K562 (cell line): ENCODE measurements at regions not wholly inside any gene's neighbourhood (a gene's known extent, or its start where the extent isn't known, plus 50 kb on each side); places are given as distances from the start of the nearest gene placed in this dataset.

Experiments
- ATAC-seq: fragments of 200-7000 bp; cut with Tn5 transposase; 3 replicates; pipeline ENCODE4 v1.9.1; 2020; ENCODE audit warnings: moderate library complexity
- BruUV-seq: library from RNA; stranded (reverse); fragments of 400-500 nt; replicated peaks from 2 replicates; lab custom pipeline; 2021; lab: Mats Ljungman, UMichigan
- CTCF ChIA-PET: fragments of 300-600 bp; formaldehyde crosslinking; extraction: SDS; loops from one replicate; lab custom pipeline; 2021; ENCODE audit warnings: low intra/inter-chr PET ratio; lab: Yijun Ruan, JAX
- POLR2A ChIA-PET: fragments of 300-600, 350-650 bp; sonication (Branson Sonifier 250); formaldehyde crosslinking; extraction: SDS; loops from one replicate; lab custom pipeline; 2021; ENCODE audit warnings: antibody characterized with exemption, inconsistent platforms; lab: Yijun Ruan, JAX
- DNase-seq, 4 experiments: peaks; one replicate each; pipeline versions ENCODE4 v3.0.0 to v3.0.0-alpha.2; 2011 to 2018; ENCODE audit warnings: low spot score in 3 of 4, mixed read lengths in 3 of 4; ENCODE audit errors: extremely low read depth in 1 of 4
- FAIRE-seq: peaks from 2 replicates; lab custom pipeline; 2011; peaks lifted over from hg19 to GRCh38; lab: Jason Lieb, UNC
- H2AFZ ChIP-seq: 2 replicates; pipeline ENCODE4 v1.6.0; 2011; ENCODE audit warnings: low read depth, low read length, control low read depth, inconsistent platforms
- H3K27ac ChIP-seq: fragments of 200-600 bp; 3 replicates; pipeline ENCODE4 v1.8.0; 2011; ENCODE audit warnings: low read depth, mild to moderate bottlenecking, control low read depth, inconsistent platforms, low read length, moderate library complexity, mixed read lengths; ENCODE audit errors: extremely low read depth
- H3K27me3 ChIP-seq, 2 experiments: fragments of 300-600 bp in 1 of 2; 2 replicates in 1 of 2; 3 replicates in 1 of 2; pipeline versions ENCODE4 v1.6.0 to v1.8.0; 2011; ENCODE audit warnings: inconsistent platforms in 2 of 2, low read length in 2 of 2, mild to moderate bottlenecking in 1 of 2, mixed read lengths in 1 of 2, moderate library complexity in 1 of 2; ENCODE audit not compliant: control insufficient read depth in 2 of 2, insufficient read depth in 2 of 2
- H3K36me3 ChIP-seq: fragments of 300-600 bp; 3 replicates; pipeline ENCODE4 v1.8.0; 2011; ENCODE audit warnings: mild to moderate bottlenecking, low read length, inconsistent platforms; ENCODE audit not compliant: control insufficient read depth, insufficient read depth
- H3K4me1 ChIP-seq, 2 experiments: fragments of 200-600 bp in 1 of 2; replicated peaks in 1 of 2; 2 replicates in 1 of 2; 3 replicates in 1 of 2; pipeline versions ENCODE4 v1.5.1 to v1.8.0; 2011; ENCODE audit warnings: inconsistent platforms in 2 of 2, low read length in 2 of 2, mild to moderate bottlenecking in 1 of 2, mixed read lengths in 1 of 2, moderate library complexity in 1 of 2; ENCODE audit not compliant: control insufficient read depth in 2 of 2, insufficient read depth in 2 of 2
- H3K4me2 ChIP-seq: 2 replicates; pipeline ENCODE4 v1.6.1; 2011; ENCODE audit warnings: low read length, control low read depth, inconsistent platforms, mixed read lengths; ENCODE audit not compliant: insufficient read depth
- H3K4me3 ChIP-seq: fragments of 200-600 bp; sonication (generic), shearing (Covaris generic); 2 replicates; pipeline ENCODE4 v1.5.1; 2016; ENCODE audit warnings: control low read depth, inconsistent platforms
- H3K79me2 ChIP-seq: fragments of 200-600 bp; 3 replicates; pipeline ENCODE4 v1.8.0; 2011; ENCODE audit warnings: low read length, inconsistent platforms; ENCODE audit not compliant: control insufficient read depth, insufficient read depth
- H3K9ac ChIP-seq, 2 experiments: 2 replicates each; pipeline versions ENCODE4 v1.6.0 to v1.6.1; 2011; ENCODE audit warnings: low read depth in 2 of 2, low read length in 2 of 2, control low read depth in 1 of 2, inconsistent platforms in 1 of 2, mild to moderate bottlenecking in 1 of 2, mixed read lengths in 1 of 2; ENCODE audit not compliant: insufficient read depth in 1 of 2
- H3K9me1 ChIP-seq: one replicate; pipeline ENCODE4 v1.6.0; 2011; ENCODE audit warnings: inconsistent platforms, mild to moderate bottlenecking, low read length, moderate library complexity; ENCODE audit not compliant: control insufficient read depth, insufficient read depth
- H3K9me3 ChIP-seq: replicated peaks from 2 replicates; pipeline ENCODE4 v1.5.1; 2011; ENCODE audit warnings: low read depth, low read length, inconsistent platforms; ENCODE audit not compliant: control insufficient read depth, insufficient read depth
- H4K20me1 ChIP-seq: replicated peaks from 2 replicates; pipeline ENCODE4 v1.6.1; 2011; ENCODE audit warnings: low read length, inconsistent platforms, mixed read lengths; ENCODE audit not compliant: control insufficient read depth, insufficient read depth
- EHMT2 ChIP-seq: fragments of 450-650 bp; IDR thresholded peaks from 2 replicates; pipeline ENCODE4 v1.6.1; 2018; ENCODE audit warnings: antibody characterized with exemption
- EP300 ChIP-seq: IDR thresholded peaks from 2 replicates; pipeline ENCODE4 v1.6.1; 2012; ENCODE audit warnings: low read length, improper control_type of control experiment
- HDAC8 ChIP-seq: fragments of 450-650 bp; IDR thresholded peaks from 2 replicates; pipeline ENCODE4 v1.6.1; 2016; ENCODE audit warnings: mild to moderate bottlenecking, missing genetic modification characterization, moderate library complexity, missing compliant biosample characterization
- HMG20A ChIP-seq: fragments of 450-650 bp; formaldehyde crosslinking; conservative IDR thresholded peaks from 2 replicates; pipeline ENCODE4 v1.4.0; 2020; ENCODE audit warnings: mild to moderate bottlenecking, mixed read lengths
- HNRNPL ChIP-seq: fragments of 200-400 bp; formaldehyde crosslinking; IDR thresholded peaks from 2 replicates; pipeline ENCODE4 v1.6.1; 2017; ENCODE audit warnings: low read depth, mild to moderate bottlenecking, low read length
- KAT7 ChIP-seq: sonication (generic); formaldehyde crosslinking; IDR thresholded peaks from 2 replicates; pipeline ENCODE4 v1.8.0; 2022; ENCODE audit warnings: missing genetic modification reagents, mild to moderate bottlenecking, borderline replicate concordance
- LCOR ChIP-seq: sonication (generic); formaldehyde crosslinking; IDR thresholded peaks from 2 replicates; pipeline ENCODE4 v1.8.0; 2022; ENCODE audit warnings: mild to moderate bottlenecking, missing genetic modification reagents
- RB1 ChIP-seq: fragments of 450-650 bp; IDR thresholded peaks from 2 replicates; pipeline ENCODE4 v1.6.1; 2017; ENCODE audit warnings: low read depth, mild to moderate bottlenecking
- RBM17 ChIP-seq: fragments of 200-400 bp; formaldehyde crosslinking; IDR thresholded peaks from 2 replicates; pipeline ENCODE4 v1.6.1; 2017; ENCODE audit warnings: low read depth, mild to moderate bottlenecking, low read length, borderline replicate concordance
- RERE ChIP-seq: sonication (generic); formaldehyde crosslinking; IDR thresholded peaks from 2 replicates; pipeline ENCODE4 v1.8.0; 2023; ENCODE audit warnings: missing genetic modification reagents, mild to moderate bottlenecking, borderline replicate concordance
- SMAD4 ChIP-seq: fragments of 250-450 bp; sonication (Bioruptor Pico); conservative IDR thresholded peaks from 2 replicates; pipeline ENCODE4 v1.8.0; 2021; ENCODE audit warnings: inconsistent platforms, mild to moderate bottlenecking, moderate library complexity
- SMC3 ChIP-seq: conservative IDR thresholded peaks from 2 replicates; pipeline ENCODE4 v1.6.1; 2011; ENCODE audit warnings: low read depth, low read length, improper control_type of control experiment; ENCODE audit not compliant: insufficient read depth
- SREBF1 ChIP-seq: fragments of 150-350 bp; IDR thresholded peaks from 2 replicates; pipeline ENCODE4 v1.6.1; 2014; ENCODE audit warnings: antibody characterized with exemption, low read depth, low read length, borderline replicate concordance
- TEAD1 ChIP-seq, 2 experiments: fragments of 450-650 bp in 1 of 2; sonication (generic) in 1 of 2; formaldehyde crosslinking; IDR thresholded peaks; 2 replicates each; pipeline versions ENCODE4 v1.4.0 to v1.8.0; 2020 to 2022; ENCODE audit warnings: mild to moderate bottlenecking in 2 of 2, missing genetic modification reagents in 1 of 2
- TEAD4 ChIP-seq, 2 experiments: sonication (generic) in 1 of 2; formaldehyde crosslinking in 1 of 2; IDR thresholded peaks; 2 replicates each; pipeline versions ENCODE4 v1.6.1 to v1.8.0; 2012 to 2022; ENCODE audit warnings: borderline replicate concordance in 1 of 2, inconsistent platforms in 1 of 2, low read length in 1 of 2, mild to moderate bottlenecking in 1 of 2, missing genetic modification reagents in 1 of 2
- ZSCAN29 ChIP-seq: fragments of 450-650 bp; IDR thresholded peaks from 2 replicates; pipeline ENCODE4 v1.6.1; 2017
- WGBS: fragments of 100-300 bp; shearing (Covaris generic); methylation state at CpG from one replicate; pipeline ENCODE4 v1.1.6; 2016; ENCODE audit warnings: low coverage, mixed read lengths; ENCODE audit not compliant: insufficient coverage; ENCODE audit errors: missing lambda C conversion rate; 5-methylcytosine and 5-hydroxymethylcytosine counted together
- in situ Hi-C: fragments of 300-500 bp; cut with MboI; formaldehyde crosslinking; loops from 4 replicates; pipeline ENCODE4 v1.15.0; 2018; ENCODE audit warnings: inconsistent platforms, mixed read lengths
- intact Hi-C: fragments of 100-400 bp; cut with micrococcal nuclease; formaldehyde crosslinking; loops from 2 replicates; pipeline ENCODE4 v1.14.2; 2022

- H3K4me3 ChIP-seq: no peak overlapping the region
- no peaks in the 10 kb centered on the region for H3K9me3 ChIP-seq
- H3K9ac ChIP-seq: no peak overlapping the region
- FAIRE-seq: peak; percentile 95
- POLR2A ChIA-PET: interaction anchor here (1.0 to 1.4 kb wide), 2 partner anchors 25 to 27 kb away, joined by 3 read pairs; no protein-coding TSS in a partner anchor
- no peaks in the 10 kb centered on the region for H4K20me1 ChIP-seq
- H3K79me2 ChIP-seq: no peaks in the 10 kb centered on the region
- H3K4me2 ChIP-seq: no peak overlapping the region
- no TSS peak for BruUV-seq
- DNase-seq: peak; percentile 51 to 72 (median 62)
- 0% methylated on average over 5 of the region's 5 CpGs for WGBS
- CTCF ChIA-PET: interaction anchor here (0.5 to 1.0 kb wide), 2 partner anchors 341 to 924 kb away, joined by 3 read pairs; no protein-coding TSS in a partner anchor
- H3K27me3 ChIP-seq: no peaks in the 10 kb centered on the region
- peak; percentile 95 for ATAC-seq
- no peaks in the 10 kb centered on the region for H3K9me1 ChIP-seq
- no peak overlapping the region for H3K27ac ChIP-seq
- 0 out of 5 replicates have a peak, but pooled peaks cover 0 to 4% of the 10 kb centered on the region in 2 experiments for H3K4me1 ChIP-seq
- no peaks in the 10 kb centered on the region for H3K36me3 ChIP-seq
- in situ Hi-C loops: no loop called here
- peak overlapping the region; percentile 58 for H2AFZ ChIP-seq
- intact Hi-C loops: loop anchor here (10.0 kb wide), 1 partner anchor 707 kb away; no protein-coding TSS in a partner anchor
- TF ChIP-seq SMAD4 (CRISPR knock-in tag) (no peak), EP300 (peak; percentile 4; the same call in 1 of the 2 replicates), SREBF1 (no peak), HDAC8 (no peak), RBM17 (no peak), HMG20A (CRISPR knock-in tag) (no peak), TEAD1 (CRISPR knock-in tag; IDR thresholded peaks at IDR 0.05) (peak; percentile 70 to 84; a peak in 3 of 4 replicates), EHMT2 (peak; percentile 84), RB1 (peak; percentile 53; the same call in 1 of the 2 replicates), ZSCAN29 (no peak), RERE (CRISPR knock-in tag) (no peak), TEAD4 (IDR thresholded peaks at IDR 0.05; ENCODE audit: low read length) (peak; percentile 69), TEAD4 (CRISPR knock-in tag; IDR thresholded peaks at IDR 0.05; ENCODE audit: borderline replicate concordance) (no peak), LCOR (0 out of 2 replicates have a peak, but pooled peaks have one; percentile 24), SMC3 (peak; percentile 44; the same call in 1 of the 2 replicates), KAT7 (CRISPR knock-in tag) (no peak), HNRNPL (no peak)
These were observed 61.1 kb downstream of the XCL1 start for GRCh38 chr1:168637350-168637991.
